Mammary epithelial cell (primary cell): ENCODE measurements at regions not wholly inside any gene's neighbourhood (a gene's known extent, or its start where the extent isn't known, plus 50 kb on each side); places are given as distances from the start of the nearest gene placed in this dataset.

ENCODE experiments used
- EZH2 ChIP-seq: IDR thresholded peaks from 2 replicates; pipeline ENCODE4 v1.6.1; 2012; ENCODE audit warnings: low read length, inconsistent platforms, borderline replicate concordance
- TF ChIP-seq, protein P1 (sequence below), 2 donors: IDR thresholded peaks in 1 of 2; conservative IDR thresholded peaks in 1 of 2; 2 replicates each; pipeline ENCODE4 v1.5.1; 2011 to 2012; ENCODE audit warnings: inconsistent platforms in 2 of 2, low read length in 2 of 2, mild to moderate bottlenecking in 2 of 2, control low read depth in 1 of 2, low read depth in 1 of 2; ENCODE audit not compliant: insufficient read depth in 1 of 2; ENCODE audit errors: extremely low read depth in 1 of 2

DNA sequence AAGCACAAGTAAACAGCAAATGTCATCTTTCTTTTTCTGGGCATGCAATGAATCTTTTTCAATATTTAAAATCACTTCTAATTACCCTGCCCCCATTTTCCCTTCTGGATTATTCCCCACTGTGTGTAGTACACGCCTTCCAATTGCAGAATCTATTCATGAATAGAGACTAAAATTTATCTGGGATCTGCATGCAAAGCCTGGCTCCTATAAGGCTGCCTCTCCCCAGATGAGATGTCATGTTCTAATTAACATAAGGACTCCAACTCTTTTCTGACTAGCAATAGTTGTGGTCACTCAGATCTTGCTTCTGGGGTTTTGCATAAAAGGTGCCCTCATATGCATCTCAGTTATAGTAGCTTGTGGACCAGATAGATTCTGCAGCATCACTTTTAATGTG lies 473.5 kb downstream of the BTG1 start:
- TF ChIP-seq, protein P1, sequence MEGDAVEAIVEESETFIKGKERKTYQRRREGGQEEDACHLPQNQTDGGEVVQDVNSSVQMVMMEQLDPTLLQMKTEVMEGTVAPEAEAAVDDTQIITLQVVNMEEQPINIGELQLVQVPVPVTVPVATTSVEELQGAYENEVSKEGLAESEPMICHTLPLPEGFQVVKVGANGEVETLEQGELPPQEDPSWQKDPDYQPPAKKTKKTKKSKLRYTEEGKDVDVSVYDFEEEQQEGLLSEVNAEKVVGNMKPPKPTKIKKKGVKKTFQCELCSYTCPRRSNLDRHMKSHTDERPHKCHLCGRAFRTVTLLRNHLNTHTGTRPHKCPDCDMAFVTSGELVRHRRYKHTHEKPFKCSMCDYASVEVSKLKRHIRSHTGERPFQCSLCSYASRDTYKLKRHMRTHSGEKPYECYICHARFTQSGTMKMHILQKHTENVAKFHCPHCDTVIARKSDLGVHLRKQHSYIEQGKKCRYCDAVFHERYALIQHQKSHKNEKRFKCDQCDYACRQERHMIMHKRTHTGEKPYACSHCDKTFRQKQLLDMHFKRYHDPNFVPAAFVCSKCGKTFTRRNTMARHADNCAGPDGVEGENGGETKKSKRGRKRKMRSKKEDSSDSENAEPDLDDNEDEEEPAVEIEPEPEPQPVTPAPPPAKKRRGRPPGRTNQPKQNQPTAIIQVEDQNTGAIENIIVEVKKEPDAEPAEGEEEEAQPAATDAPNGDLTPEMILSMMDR (conservative IDR thresholded peaks at IDR 0.05 in 1 of 2, IDR thresholded peaks at IDR 0.05 in 1 of 2; ENCODE audit: extremely low read depth in 1 of 2, insufficient read depth in 1 of 2, low read depth in 1 of 2, low read length in 2 of 2): no peak
- TF ChIP-seq EZH2: no peak
